T-helper 22 cell (primary cell): ENCODE measurements at regions not wholly inside any gene's neighbourhood (a gene's known extent, or its start where the extent isn't known, plus 50 kb on each side); places are given as distances from the start of the nearest gene placed in this dataset.

Experiments used
- DNase-seq: peaks from one replicate; pipeline ENCODE4 v3.0.0-alpha.2; 2020; ENCODE audit warnings: low read depth

- DNase-seq, result no peak
Measured at GRCh38 chr1:88070956-88071355, 613.1 kb upstream of the PKN2 start.

- DNase-seq, result no peak
Measured at GRCh38 chr1:88074661-88075060, 609.4 kb upstream of the PKN2 start.

DNA sequence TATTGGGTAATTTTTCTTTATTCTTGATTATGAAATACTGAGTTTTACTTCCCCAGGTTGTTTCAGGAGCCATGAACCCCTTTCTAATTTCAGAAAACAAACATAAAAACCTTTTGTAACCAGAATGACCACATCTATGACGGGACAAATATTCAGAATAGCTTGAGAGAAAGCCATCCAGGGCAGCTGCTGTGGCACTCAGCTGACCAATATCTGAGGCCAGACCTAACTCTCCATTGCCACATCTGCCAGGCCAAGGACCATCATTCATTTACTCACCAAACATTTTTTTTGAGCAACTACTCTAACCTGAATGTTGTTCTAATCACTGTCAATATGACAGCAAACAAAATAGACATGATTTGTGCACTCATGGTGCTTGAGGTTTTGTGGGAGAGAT lies 608.3 kb upstream of the PKN2 start:
- DNase-seq, result no peak

DNA sequence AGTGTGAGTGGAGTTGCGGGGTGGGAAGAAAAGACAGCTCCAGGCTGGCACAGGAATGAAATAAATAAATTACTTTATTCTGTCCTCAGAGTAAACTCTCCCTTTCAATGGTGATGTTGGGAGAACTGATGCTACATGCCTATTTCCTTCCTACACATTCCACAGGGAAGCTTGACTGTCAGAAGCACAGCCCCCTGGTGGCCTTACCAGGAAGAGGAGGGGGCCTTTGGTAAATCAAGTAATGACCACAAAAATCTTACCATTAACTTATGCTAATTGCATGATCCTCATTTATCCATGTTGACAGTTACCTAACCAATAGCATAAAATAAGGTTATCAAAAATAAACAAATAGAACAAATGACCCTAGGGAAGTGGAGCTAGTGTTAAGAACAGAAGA lies 605.0 kb upstream of the PKN2 start:
- no peak for DNase-seq

- DNase-seq, result no peak
Measured at GRCh38 chr1:88080875-88081274, 603.2 kb upstream of the PKN2 start.

- DNase-seq, result no peak
Measured at GRCh38 chr1:88088481-88088880, 595.6 kb upstream of the PKN2 start.

DNA sequence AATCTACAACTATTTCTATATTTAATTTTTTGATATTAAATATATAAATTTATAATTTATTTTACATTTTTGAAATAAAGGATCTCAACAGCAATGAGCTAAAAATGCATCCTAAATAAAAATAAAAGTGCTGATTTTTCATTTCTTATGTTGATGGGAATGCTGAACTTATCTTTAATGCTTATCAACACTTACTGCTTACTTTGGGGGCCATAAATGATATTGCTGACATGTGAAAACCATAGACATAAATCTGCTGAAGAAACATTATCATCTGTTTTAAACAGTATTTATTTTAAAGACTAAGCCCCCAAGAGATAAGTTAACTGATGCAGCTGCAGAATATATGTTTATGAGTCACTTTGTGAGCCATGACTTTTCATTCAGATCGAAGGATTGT lies 594.1 kb upstream of the PKN2 start:
- DNase-seq, result no peak

GRCh38 chr1:88098881-88099280 lies 585.2 kb upstream of the PKN2 start:
- no peak for DNase-seq

DNA sequence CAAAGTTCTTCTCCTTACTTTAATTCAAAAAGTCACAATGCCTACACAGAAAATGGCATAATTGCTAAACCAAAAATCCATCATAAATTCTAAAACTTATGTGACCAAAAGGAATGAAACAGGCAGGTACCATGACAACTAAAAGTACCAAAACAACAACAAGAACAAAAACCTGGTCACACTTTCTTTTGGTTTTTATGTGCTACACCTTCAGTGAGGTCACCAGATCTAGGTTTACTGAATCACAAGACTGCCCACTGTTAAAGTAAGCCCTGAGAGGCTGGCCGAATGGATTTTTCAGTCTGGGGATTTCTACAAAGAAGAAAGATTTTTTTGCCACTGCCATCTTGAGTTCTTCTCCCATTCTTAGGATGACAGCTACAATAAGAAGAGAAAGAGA lies 583.0 kb upstream of the PKN2 start:
- no peak for DNase-seq

DNA sequence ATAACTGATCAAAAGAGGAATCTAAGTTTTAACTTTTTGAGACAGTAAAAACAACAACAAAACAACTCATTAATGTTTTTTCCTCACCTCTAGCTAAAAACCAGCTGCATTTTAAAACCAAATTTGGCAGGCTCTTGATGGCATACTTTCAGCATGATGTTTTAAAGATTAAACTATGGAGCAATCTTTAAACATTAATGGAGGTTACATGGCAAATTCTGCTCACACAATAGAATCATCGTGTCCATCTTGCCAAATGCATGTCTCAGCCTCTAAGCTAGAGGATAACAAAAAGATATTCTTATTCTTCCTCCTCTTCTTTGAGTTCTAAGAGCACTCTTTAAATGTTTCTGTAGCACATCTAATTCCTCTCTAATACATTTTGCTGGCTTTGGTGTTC lies 579.8 kb upstream of the PKN2 start:
- no peak for DNase-seq

DNA sequence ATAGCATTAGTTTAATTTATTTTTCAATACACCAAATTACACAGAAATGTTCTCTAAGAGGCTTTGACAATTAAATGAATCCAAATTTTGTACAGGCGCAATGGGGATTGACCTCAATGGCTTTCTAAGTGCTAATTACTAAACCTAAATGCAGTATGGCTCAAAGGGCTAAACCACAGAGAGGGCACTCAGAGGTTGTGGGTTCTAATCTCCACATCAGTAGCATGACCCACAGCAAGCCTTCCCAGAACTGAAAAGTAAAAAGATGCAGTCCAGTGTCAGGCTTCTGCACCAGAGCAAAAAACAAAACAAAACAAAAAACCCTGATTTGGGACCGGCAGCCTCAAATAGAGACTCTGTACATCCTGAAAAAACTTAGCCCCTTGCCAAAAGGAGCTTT lies 579.2 kb upstream of the PKN2 start:
- DNase-seq, result no peak

DNA sequence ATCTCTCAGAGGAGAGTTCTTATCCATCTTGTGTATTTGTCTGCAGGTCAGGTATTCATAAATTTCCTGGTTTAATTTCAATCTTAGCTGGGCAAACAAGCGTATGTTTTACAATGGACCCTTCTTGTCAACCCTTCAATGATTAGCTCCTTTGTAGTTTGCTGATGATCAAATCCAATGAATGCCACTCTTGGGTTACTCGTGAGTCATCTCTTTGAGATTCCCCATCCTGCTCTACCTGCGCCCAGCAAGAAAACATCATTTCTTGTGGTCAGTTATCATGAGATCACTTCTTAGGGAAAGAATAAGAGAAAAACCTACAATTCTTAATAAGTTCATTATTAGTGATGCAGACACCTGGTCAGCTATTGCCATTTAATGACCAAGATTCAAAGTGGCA lies 572.3 kb upstream of the PKN2 start:
- DNase-seq, result no peak

- DNase-seq, result no peak
Measured at GRCh38 chr1:88117597-88117996, 566.5 kb upstream of the PKN2 start.

DNA sequence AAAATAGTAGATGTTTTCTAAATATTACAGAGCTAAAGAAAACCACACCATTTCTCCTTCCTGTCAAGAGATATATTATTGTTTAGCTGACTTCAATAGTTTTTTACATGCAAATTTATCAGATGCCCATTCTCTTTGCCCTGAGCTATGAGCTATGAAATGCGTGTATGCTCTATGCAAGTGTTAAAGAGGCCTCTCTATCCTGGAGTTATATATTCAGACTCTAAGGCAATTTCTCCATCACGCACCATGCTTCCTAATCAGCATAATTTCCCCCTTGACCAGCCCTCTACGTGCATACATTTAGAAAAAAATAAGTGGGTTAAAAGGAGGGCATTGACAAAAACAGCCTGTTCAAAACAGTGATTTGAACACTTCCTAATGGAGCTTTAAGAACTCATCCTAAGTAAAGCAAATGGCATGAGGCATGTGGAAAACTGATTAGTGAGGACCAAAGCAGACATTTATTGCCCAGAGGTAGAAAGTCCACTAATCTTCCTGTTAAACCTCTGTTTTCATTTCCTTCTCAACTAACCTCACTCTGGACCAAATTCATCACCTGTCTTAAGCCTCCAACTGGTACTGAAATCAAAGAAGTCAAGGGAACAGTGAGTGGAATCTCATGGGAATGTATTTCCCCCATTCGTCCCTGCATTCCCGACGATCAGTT lies 565.8 kb upstream of the PKN2 start:
- no peak for DNase-seq

- DNase-seq, result no peak
Measured at GRCh38 chr1:88124614-88125013, 559.5 kb upstream of the PKN2 start.

- DNase-seq, result no peak
Measured at GRCh38 chr1:88126467-88126866, 557.6 kb upstream of the PKN2 start.

- DNase-seq, result no peak
Measured at GRCh38 chr1:88133991-88134390, 550.1 kb upstream of the PKN2 start.

DNA sequence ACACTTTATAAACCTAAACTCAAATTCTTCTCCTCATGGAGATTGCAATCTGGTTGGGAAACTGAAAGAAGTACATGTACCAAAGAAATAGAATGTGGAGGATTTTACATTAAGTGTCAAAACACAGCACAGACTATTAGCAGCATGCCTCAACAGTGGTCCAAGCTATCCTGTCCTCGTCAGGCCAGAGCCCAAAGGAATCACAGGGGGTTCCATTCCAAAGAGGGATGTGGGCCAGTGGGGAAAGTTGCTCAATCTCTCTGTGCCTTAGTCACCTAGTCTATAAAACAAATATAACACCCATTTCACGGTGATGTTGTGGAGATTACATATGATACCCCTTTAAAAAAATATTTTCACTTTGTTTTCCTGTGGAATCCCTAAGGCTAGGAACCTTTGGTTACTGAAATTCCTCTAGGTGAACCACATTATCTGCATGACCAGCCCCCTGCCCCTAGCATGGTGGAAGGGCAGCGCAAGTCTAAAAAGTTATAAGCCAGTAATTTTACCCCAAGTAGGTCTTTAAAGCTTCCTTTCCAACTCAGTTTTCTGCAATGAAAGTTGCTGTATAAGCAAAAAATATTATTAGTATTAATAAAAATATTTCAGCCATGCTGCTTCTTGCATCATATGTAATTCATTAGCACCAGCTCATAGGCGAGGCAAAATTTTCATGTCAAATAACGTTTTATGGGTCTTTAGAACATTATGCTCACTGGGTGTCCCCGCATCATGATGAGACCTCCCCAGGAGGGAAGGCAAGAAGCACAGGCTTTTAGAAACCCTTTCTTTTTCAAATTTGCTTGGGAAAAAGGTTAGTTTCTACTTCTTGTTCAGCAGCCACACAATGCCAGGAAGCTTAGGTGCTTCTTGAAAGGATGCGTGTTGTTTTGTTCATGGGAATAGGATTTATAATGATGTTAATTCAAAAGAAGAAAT lies 548.8 kb upstream of the PKN2 start:
- no peak for DNase-seq

- DNase-seq, result no peak
Measured at GRCh38 chr1:88139633-88140032, 544.4 kb upstream of the PKN2 start.

GRCh38 chr1:88140325-88140724 lies 543.7 kb upstream of the PKN2 start:
- DNase-seq, result no peak

GRCh38 chr1:88141499-88142074 lies 542.5 kb upstream of the PKN2 start:
- no peak for DNase-seq

DNA sequence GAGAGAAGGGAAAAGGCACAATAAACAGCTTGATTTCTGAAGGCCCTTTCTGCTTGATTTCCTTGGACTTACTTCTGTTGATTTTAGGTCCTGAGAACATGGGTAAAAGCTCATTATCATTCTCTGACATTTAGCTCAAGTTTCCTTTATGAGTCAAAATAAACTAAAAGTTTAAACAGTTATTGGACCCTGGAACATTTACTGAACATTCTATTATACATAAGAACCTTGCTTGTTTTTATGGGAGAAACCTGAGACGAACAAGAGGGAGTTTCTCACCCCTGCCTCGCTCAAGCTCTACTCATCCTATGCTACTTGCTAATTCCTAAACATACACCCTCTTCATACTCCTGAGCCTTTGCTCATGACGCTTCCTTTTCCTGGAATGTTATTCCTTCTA lies 538.3 kb upstream of the PKN2 start:
- DNase-seq, result no peak

DNA sequence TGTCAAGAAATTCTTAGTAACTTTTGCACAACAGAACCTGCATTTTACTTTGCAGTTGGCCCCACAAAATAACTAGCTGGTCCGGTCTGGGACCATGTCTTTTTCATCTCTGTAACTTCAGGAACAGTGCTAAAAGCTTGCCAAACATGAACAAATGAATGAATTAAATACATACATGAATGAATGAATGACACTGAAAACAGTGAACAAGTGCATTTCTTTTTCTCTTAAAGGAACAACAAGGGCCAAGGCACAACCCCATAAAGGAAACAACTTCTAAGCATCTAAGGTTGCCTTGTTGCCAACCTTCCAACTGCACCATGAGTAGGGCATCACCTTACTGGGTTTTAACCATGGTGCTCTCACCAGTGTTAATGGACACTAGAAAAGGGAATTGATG lies 534.4 kb upstream of the PKN2 start:
- no peak for DNase-seq
